Tibial nerve (tissue), 4 donors: ENCODE measurements at regions not wholly inside any gene's neighbourhood (a gene's known extent, or its start where the extent isn't known, plus 50 kb on each side); places are given as distances from the start of the nearest gene placed in this dataset.

ENCODE experiments used
- CTCF ChIP-seq, 5 experiments: fragments of 200-600 bp in 3 of 5; fragments of 450-650 bp in 2 of 5; sonication (generic) in 3 of 5; IDR thresholded peaks; one replicate each; pipeline ENCODE4 v1.5.1; 2016 to 2019; ENCODE audit warnings: antibody characterized with exemption in 5 of 5, mild to moderate bottlenecking in 3 of 5, moderate library complexity in 2 of 5
- EP300 ChIP-seq, 2 donors: sonication (generic); formaldehyde crosslinking; IDR thresholded peaks; one replicate each; pipeline ENCODE4 v1.6.1; 2017; ENCODE audit warnings: antibody characterized with exemption in 2 of 2, mild to moderate bottlenecking in 1 of 2
- POLR2A ChIP-seq, 2 donors: fragments of 450-650 bp; IDR thresholded peaks; one replicate each; pipeline ENCODE4 v1.6.1; 2017; ENCODE audit warnings: antibody characterized with exemption in 2 of 2, mild to moderate bottlenecking in 2 of 2, moderate library complexity in 2 of 2

GRCh38 chr5:57663466-57663865 lies 180.9 kb upstream of the ACTBL2 start:
- TF ChIP-seq POLR2A (IDR thresholded peaks at IDR 0.05) (no peak), CTCF (IDR thresholded peaks at IDR 0.05) (no peak), EP300 (IDR thresholded peaks at IDR 0.05) (no peak)
